ENCODE measurements at regions not wholly inside any gene's neighbourhood (a gene's known extent, or its start where the extent isn't known, plus 50 kb on each side); places are given as distances from the start of the nearest gene placed in this dataset.

DNA sequence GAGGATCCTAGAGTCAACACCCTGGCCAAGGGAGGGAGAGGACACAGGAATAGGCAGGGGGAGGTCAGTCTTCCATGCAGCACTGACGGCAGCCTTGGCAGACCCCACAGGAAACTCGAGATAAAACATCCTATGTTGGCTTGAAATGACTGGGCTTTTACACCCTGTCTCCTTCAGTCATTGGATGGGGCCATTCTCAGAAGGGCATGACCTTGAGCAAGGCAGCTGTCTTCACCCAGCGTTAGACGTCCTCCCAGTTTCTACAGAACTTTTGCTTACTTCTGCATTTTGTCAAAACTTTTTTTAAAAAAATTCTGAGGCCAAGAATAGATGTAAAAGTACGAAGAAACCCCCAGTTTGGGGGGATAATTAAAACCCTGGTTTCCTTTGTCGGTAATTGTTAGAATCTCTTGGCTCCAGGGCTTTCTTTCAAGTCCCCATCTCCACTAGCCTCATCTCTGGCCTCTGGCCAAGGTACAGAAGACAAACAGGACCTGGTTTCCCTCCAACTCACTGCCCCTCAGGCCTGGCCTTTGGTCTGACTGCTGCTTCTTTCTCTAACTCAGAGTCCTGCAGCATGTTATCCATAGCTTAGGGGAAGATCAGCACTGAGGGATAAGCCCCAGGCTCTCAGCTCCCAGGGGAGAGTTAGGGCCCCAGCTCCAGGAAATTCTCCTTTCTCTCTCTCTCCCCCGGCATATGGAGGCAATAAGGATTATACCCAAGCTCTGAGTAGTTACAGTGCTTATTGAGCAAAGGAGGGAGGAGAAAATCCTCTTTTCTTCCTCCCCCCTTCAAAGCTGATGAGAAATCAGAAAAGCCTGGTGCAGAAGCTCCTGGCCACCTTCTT, 51.6 kb upstream of the KCND3 start:
- H3K4me3 ChIP-seq (ENCODE audit: low read depth, low read length): no peak overlapping the region
- no peak for DNase-seq (ENCODE audit: low read depth)
- TF ChIP-seq, protein P1, sequence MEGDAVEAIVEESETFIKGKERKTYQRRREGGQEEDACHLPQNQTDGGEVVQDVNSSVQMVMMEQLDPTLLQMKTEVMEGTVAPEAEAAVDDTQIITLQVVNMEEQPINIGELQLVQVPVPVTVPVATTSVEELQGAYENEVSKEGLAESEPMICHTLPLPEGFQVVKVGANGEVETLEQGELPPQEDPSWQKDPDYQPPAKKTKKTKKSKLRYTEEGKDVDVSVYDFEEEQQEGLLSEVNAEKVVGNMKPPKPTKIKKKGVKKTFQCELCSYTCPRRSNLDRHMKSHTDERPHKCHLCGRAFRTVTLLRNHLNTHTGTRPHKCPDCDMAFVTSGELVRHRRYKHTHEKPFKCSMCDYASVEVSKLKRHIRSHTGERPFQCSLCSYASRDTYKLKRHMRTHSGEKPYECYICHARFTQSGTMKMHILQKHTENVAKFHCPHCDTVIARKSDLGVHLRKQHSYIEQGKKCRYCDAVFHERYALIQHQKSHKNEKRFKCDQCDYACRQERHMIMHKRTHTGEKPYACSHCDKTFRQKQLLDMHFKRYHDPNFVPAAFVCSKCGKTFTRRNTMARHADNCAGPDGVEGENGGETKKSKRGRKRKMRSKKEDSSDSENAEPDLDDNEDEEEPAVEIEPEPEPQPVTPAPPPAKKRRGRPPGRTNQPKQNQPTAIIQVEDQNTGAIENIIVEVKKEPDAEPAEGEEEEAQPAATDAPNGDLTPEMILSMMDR (IDR thresholded peaks at IDR 0.05; ENCODE audit: low read depth, low read length): no peak
- TF ChIP-seq, protein P2, sequence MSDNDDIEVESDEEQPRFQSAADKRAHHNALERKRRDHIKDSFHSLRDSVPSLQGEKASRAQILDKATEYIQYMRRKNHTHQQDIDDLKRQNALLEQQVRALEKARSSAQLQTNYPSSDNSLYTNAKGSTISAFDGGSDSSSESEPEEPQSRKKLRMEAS (IDR thresholded peaks at IDR 0.05; ENCODE audit: low read depth, low read length): no peak
- no peak for TF ChIP-seq POLR2A (IDR thresholded peaks at IDR 0.05; ENCODE audit: extremely low read depth, insufficient read length)
- TF ChIP-seq MYC (IDR thresholded peaks at IDR 0.05; ENCODE audit: low read depth, low read length): no peak

DNA sequence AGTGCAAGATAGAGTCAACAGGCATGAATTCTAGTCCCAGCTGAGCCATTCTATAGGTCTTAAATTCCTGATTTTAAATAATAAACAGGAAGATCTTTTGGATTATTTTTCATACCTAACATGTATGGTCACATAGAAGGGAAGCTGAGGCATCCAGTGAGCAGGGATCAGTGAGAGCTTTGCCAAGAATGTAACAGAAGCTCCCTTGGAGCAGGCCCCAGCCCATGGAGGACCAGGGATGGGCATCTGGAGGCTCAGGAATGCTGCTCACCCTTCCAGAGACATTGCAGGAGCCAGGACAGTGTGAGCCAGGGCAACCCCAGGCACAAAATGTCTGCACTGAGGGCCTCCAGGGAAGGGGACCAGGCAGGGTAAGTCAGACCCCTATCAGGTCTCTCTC, 54.4 kb upstream of the KCND3 start:
- TF ChIP-seq MYC (IDR thresholded peaks at IDR 0.05; ENCODE audit: low read depth, low read length): no peak
- TF ChIP-seq, protein P1 (IDR thresholded peaks at IDR 0.05; ENCODE audit: low read depth, low read length): no peak
- TF ChIP-seq POLR2A (IDR thresholded peaks at IDR 0.05; ENCODE audit: extremely low read depth, insufficient read length): no peak
- TF ChIP-seq, protein P2 (IDR thresholded peaks at IDR 0.05; ENCODE audit: low read depth, low read length): no peak
- H3K4me3 ChIP-seq (ENCODE audit: low read depth, low read length): no peak overlapping the region
- no peak for DNase-seq (ENCODE audit: low read depth)

DNA sequence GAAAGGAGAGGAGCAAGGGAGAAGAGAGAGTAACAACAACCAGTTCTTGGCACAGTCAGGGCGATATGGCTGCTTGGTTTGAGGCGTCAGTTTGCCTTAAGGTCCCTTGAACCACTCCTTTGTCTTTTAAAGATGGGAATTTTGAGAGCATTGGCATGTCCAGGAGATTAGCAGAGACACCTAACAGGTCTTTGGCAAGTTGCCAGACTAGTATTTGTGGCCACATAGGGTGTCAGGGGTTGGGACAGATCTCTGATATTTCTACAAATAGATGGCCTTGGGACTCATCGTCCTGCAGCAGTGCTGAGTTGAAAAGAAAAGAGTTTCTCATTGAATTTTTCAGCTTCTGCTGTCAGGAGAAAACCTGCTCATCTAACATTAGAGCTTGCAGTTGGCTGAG, 55.3 kb upstream of the KCND3 start:
- H3K4me3 ChIP-seq (ENCODE audit: low read depth, low read length): no peak overlapping the region
- no peak for DNase-seq (ENCODE audit: low read depth)
- no peak for TF ChIP-seq MYC (IDR thresholded peaks at IDR 0.05; ENCODE audit: low read depth, low read length)
- TF ChIP-seq, protein P2 (IDR thresholded peaks at IDR 0.05; ENCODE audit: low read depth, low read length): no peak
- TF ChIP-seq, protein P1 (IDR thresholded peaks at IDR 0.05; ENCODE audit: low read depth, low read length): no peak
- no peak for TF ChIP-seq POLR2A (IDR thresholded peaks at IDR 0.05; ENCODE audit: extremely low read depth, insufficient read length)

DNA sequence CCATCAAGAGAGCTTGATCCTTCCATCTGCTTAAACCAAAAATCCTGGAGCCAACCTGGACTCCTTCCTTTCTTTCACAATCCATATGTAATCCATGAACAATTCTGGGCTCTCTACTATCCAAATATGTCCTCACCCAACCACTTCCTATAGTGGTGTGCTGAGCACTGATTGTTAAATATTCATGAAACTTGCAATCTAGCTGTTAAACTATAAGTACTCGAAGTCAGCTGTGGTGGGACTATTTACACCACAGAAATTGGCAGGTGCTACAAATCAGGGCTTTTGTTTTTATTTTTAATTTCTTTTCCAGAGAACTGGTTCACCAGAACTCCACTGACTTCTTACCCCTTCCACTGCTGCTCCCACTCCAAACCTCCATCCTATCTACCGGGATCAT, 57.2 kb upstream of the KCND3 start:
- TF ChIP-seq, protein P1 (IDR thresholded peaks at IDR 0.05; ENCODE audit: low read depth, low read length): no peak
- no peak for TF ChIP-seq POLR2A (IDR thresholded peaks at IDR 0.05; ENCODE audit: extremely low read depth, insufficient read length)
- TF ChIP-seq, protein P2 (IDR thresholded peaks at IDR 0.05; ENCODE audit: low read depth, low read length): no peak
- DNase-seq (ENCODE audit: low read depth): no peak

DNA sequence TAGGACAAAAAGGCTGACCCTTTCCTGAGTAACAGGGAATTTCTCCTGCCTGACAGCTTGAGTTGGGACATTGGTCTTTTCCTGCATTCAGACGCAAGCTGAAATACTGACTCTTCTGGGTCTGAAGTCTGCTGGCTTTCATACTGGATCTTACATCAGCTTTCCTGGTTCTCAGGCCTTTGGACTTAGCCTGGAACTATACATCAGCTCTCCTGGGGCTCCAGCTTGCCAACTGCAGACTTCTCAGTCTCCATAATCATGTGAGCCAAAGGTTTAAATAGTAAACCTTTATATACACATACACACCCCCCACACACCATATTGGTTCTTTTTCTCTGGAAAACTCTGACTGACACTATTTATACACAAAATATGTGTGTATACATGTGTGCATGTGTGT, 59.0 kb upstream of the KCND3 start:
- DNase-seq (ENCODE audit: low read depth): no peak
- no peak overlapping the region for H3K4me3 ChIP-seq (ENCODE audit: low read depth, low read length)
- TF ChIP-seq MYC (IDR thresholded peaks at IDR 0.05; ENCODE audit: low read depth, low read length) (no peak), POLR2A (IDR thresholded peaks at IDR 0.05; ENCODE audit: extremely low read depth, insufficient read length) (no peak)
- TF ChIP-seq, protein P2 (IDR thresholded peaks at IDR 0.05; ENCODE audit: low read depth, low read length): no peak
- TF ChIP-seq, protein P1 (IDR thresholded peaks at IDR 0.05; ENCODE audit: low read depth, low read length): no peak

More for the DNA sequence above, 57.2 kb upstream of the KCND3 start:
- H3K4me3 ChIP-seq (ENCODE audit: low read depth, low read length): no peak overlapping the region
